Activated CD4-positive, alpha-beta memory T cell treated with anti-CD3 and anti-CD28 coated beads for 36 hours (primary cell): ENCODE measurements at regions not wholly inside any gene's neighbourhood (a gene's known extent, or its start where the extent isn't known, plus 50 kb on each side); places are given as distances from the start of the nearest gene placed in this dataset.
"Not testable (repeated sequence)": the region's sequence is repeated elsewhere in the genome, so short reads cannot be mapped to it uniquely, and the experiment has no call there.

Source experiments
- CTCF ChIA-PET: fragments of 350-600 bp; sonication (Branson Sonifier 250); formaldehyde crosslinking; loops from one replicate; lab custom pipeline; 2021; ENCODE audit warnings: antibody characterized with exemption, inconsistent platforms; lab: Charles Lee
- POLR2A ChIA-PET: fragments of 350-600 bp; sonication (Branson Sonifier 250); formaldehyde crosslinking; loops from one replicate; lab custom pipeline; 2021; ENCODE audit warnings: antibody characterized with exemption; lab: Charles Lee
- DNase-seq: peaks from one replicate; pipeline ENCODE4 v3.0.0-alpha.2; 2020
- H3K27ac Mint-ChIP-seq: one replicate; pipeline ENCODE4 v1.8.0; 2021; ENCODE audit warnings: mixed read lengths
- H3K27me3 Mint-ChIP-seq: one replicate; pipeline ENCODE4 v1.8.0; 2021; ENCODE audit warnings: mixed read lengths
- H3K36me3 Mint-ChIP-seq: one replicate; pipeline ENCODE4 v1.8.0; 2021; ENCODE audit warnings: mixed read lengths
- H3K4me1 Mint-ChIP-seq: one replicate; pipeline ENCODE4 v1.8.0; 2021; ENCODE audit warnings: low read depth, mixed read lengths
- H3K4me3 Mint-ChIP-seq: one replicate; pipeline ENCODE4 v1.8.0; 2021; ENCODE audit warnings: mild to moderate bottlenecking, mixed read lengths
- H3K9me3 Mint-ChIP-seq: one replicate; pipeline ENCODE4 v1.8.0; 2021; ENCODE audit warnings: mixed read lengths
- intact Hi-C: fragments of 100-400 bp; cut with micrococcal nuclease; formaldehyde crosslinking; loops from one replicate; pipeline ENCODE4 v1.15.1; 2023

DNA sequence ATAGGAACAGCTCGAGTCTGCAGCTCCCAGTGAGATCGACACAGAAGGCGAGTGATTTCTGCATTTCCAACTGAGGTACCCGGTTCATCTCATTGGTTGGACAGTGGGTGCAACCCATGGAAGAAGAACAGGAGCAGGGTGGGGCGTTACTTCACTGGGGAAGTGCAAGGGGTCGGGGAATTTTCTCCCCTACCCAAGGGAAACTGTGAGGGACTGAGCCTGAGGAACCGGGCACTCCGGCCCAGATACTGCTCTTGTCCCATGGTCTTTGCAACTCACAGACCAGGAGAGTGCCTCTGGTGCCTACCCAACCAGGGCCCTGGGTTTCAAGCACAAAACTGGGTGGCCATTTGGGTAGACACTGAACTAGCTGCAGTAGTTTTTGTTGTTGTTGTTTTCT, 307.1 kb downstream of the AMY1C start:
- no peak for DNase-seq
- H3K27me3 Mint-ChIP-seq, result no peaks in the 10 kb centered on the region
- H3K9me3 Mint-ChIP-seq, result peaks cover 16% of the 10 kb centered on the region
- ChIA-PET CTCF (no interaction called here), POLR2A (no interaction called here)
- no peak overlapping the region for H3K4me3 Mint-ChIP-seq
- H3K4me1 Mint-ChIP-seq, result no peaks in the 10 kb centered on the region
- no peak overlapping the region for H3K27ac Mint-ChIP-seq
- no peaks in the 10 kb centered on the region for H3K36me3 Mint-ChIP-seq
- intact Hi-C loops, result no loop called here

DNA sequence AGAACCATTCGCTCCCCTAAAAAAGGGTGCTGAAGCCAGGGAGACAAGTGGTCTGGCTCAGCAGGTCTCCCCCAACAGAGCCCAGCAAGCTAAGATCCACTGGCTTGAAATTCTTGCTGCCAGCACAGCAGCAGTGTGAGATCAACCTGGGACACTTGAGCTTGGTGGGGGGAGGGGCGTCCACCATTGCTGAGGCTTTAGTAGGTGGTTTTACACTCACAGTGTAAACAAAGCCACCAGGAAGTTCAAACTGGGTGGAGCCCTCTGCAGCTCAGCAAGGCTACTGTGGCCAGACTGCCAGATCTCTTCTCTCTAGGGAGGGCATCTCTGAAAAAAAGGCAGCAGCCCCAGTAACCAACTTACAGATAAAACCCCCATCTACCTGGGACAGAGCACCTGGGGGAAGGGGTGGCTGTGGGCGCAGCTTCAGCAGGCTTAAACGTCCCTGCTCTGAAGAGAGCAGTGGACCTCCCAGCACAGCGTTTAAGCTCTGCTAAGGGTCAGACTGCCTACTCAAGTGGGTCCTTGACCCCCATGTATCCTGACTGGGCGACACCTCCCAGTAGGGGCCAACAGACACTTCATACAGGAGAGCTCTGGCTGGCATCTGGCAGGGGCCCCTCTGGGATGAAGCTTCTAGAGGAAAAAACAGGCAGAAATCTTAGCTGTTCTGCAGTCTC, 307.7 kb downstream of the AMY1C start:
- H3K27ac Mint-ChIP-seq, H3K36me3 Mint-ChIP-seq, DNase-seq, POLR2A ChIA-PET, H3K4me1 Mint-ChIP-seq, H3K27me3 Mint-ChIP-seq, intact Hi-C loops, CTCF ChIA-PET, H3K4me3 Mint-ChIP-seq: not testable (repeated sequence)
- peaks cover 12% of the 10 kb centered on the region for H3K9me3 Mint-ChIP-seq

DNA sequence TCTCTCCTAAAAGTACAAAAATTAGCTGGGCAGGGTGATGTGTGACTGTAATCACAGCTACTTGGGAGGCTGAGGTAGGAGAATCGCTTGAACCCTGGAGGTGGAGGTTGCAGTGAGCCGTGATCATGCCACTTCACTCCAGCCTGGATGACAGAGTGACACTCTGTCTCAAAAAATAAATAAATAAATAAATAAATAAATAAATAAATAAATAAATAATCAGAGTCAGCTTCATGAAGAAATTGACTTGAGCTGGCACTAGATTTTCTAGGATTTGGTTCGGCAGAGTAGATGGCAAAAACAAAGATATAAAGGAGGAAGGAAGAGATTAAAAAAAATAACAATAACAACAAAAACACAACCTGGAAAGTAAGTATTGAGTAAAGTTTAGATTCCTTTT, 311.9 kb downstream of the AMY1C start:
- intact Hi-C loops, H3K4me3 Mint-ChIP-seq, DNase-seq, H3K36me3 Mint-ChIP-seq, H3K4me1 Mint-ChIP-seq, CTCF ChIA-PET, POLR2A ChIA-PET, H3K9me3 Mint-ChIP-seq, H3K27me3 Mint-ChIP-seq, H3K27ac Mint-ChIP-seq: not testable (repeated sequence)

DNA sequence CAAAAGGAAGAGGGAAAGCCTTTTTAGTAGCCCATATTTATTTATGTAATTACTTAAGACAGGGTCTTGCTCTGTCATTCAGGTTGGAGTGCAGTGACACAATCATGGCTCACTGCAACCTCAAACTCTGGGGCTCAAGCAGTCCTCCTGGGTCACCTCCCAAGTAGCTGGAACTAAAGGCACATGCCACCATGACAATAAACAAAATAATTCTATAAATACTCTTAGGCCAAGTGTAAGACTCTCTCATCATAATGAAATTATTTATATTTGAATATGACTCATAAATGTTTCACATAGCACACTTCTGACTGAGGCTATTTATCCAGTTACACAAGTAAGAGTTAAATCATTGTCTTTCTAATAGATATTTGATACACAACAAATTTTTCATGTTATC, 314.7 kb downstream of the AMY1C start:
- Mint-ChIP-seq H3K9me3 (peaks cover 4% of the 10 kb centered on the region), H3K27me3 (no peaks in the 10 kb centered on the region), H3K36me3 (no peaks in the 10 kb centered on the region), H3K27ac (no peak overlapping the region), H3K4me1 (no peaks in the 10 kb centered on the region), H3K4me3 (no peak overlapping the region)
- CTCF ChIA-PET, result no interaction called here
- POLR2A ChIA-PET, result no interaction called here
- DNase-seq, result no peak
- intact Hi-C loops, result no loop called here

DNA sequence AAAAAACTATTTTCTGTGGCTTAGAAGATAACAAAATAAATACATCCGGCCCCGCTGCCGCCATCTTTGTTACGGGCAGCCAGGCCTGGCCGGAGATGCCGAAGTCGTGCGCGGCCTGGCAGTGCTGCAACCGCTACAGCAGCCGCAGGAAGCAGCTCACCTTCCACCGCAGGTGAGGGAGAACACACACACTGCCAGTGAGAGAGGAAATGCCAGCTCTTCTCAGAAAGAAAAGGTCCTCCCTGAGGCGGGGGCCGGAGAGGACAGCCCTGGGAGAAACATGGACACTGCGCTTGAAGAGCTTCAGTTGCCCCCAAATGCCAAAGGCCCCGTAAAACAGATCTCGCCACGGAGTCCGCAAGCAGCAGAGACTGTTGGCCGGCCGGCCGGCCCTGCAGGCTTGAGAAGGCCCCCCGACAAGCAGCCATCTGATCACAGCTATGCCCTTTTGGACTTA, 323.2 kb downstream of the AMY1C start:
- Mint-ChIP-seq H3K9me3 (peaks cover 10% of the 10 kb centered on the region), H3K4me1 (no peaks in the 10 kb centered on the region), H3K27me3 (no peaks in the 10 kb centered on the region), H3K27ac (no peak overlapping the region), H3K36me3 (no peaks in the 10 kb centered on the region), H3K4me3 (no peak overlapping the region)
- ChIA-PET CTCF (no interaction called here), POLR2A (no interaction called here)
- DNase-seq, result no peak
- intact Hi-C loops, result no loop called here

DNA sequence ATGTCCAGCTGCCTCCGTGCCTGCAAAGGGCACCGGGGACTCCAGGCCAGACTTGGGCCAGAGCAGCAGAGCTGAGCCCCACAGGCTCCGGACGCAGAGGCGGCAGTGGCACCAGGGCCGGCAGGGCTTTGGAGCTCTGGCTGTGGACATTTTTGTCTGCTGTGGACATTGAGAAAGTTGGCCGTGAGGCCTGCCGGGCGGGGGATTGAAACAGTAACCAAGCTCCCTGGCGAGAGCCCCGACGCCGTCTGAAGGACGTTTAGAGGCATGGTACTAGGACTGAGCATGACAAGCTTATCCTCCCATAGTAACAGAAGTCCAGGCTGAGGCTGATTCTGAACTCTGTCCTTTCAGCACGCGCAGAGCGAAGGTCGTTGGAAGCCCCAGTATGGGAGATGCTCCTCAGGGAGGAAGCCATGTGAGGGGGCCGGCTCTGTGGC, 323.8 kb downstream of the AMY1C start:
- no peaks in the 10 kb centered on the region for H3K36me3 Mint-ChIP-seq
- H3K27ac Mint-ChIP-seq, result no peak overlapping the region
- ChIA-PET POLR2A (no interaction called here), CTCF (no interaction called here)
- DNase-seq, result no peak
- intact Hi-C loops, result no loop called here
- no peak overlapping the region for H3K4me3 Mint-ChIP-seq
- H3K9me3 Mint-ChIP-seq, result peaks cover 8% of the 10 kb centered on the region
- H3K4me1 Mint-ChIP-seq, result no peaks in the 10 kb centered on the region
- H3K27me3 Mint-ChIP-seq, result no peaks in the 10 kb centered on the region

DNA sequence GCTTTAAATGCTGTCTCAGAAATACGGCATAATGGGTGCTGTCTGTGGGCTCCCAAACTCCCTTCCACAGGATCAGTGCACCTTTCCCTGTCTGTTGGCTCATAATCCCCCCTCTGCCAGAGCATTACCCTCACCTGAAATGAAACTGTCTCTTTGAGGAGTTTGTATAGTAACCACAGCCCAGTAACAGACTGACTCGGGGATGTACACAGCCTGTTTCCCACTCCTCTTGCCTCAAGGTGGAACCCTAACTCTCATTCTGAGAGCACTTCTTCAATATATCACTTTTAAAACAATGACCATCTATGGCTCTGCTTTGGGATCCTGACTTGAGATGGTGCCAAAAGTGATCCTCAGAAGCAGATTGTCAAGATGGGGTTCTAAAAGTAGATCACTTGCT, 332.5 kb downstream of the AMY1C start:
- intact Hi-C loops, result no loop called here
- H3K27me3 Mint-ChIP-seq, result no peaks in the 10 kb centered on the region
- no peaks in the 10 kb centered on the region for H3K36me3 Mint-ChIP-seq

DNA sequence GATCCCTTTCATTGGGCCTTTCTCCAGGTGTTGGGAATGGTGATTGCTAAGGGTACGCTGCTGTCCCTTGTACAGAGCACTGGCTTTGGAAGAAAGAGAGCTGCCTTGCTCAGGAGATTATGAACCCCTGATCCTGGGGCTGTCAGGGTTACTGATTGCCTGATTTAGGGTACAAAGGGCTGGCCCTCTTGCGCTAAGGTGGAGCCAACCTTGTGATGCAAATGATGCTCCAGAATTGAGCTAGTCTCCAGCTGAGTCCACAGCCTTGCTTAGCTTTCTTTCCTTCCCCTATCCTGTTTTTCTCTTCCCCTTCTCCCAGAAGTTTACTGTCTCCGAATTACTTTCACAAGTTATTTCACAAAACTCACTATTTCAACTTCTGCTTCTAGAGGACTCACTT, 334.7 kb downstream of the AMY1C start:
- intact Hi-C loops, result no loop called here
- Mint-ChIP-seq H3K9me3 (peaks cover 4% of the 10 kb centered on the region), H3K27ac (no peak overlapping the region), H3K4me3 (no peak overlapping the region), H3K36me3 (no peaks in the 10 kb centered on the region), H3K27me3 (no peaks in the 10 kb centered on the region), H3K4me1 (no peaks in the 10 kb centered on the region)
- DNase-seq, result no peak
- POLR2A ChIA-PET, result no interaction called here
- CTCF ChIA-PET, result no interaction called here

More for the DNA sequence above, 332.5 kb downstream of the AMY1C start:
- Mint-ChIP-seq H3K27ac (no peak overlapping the region), H3K9me3 (peaks cover 7% of the 10 kb centered on the region), H3K4me1 (no peaks in the 10 kb centered on the region), H3K4me3 (no peak overlapping the region)
- CTCF ChIA-PET, result no interaction called here
- no peak for DNase-seq
- POLR2A ChIA-PET, result no interaction called here

DNA sequence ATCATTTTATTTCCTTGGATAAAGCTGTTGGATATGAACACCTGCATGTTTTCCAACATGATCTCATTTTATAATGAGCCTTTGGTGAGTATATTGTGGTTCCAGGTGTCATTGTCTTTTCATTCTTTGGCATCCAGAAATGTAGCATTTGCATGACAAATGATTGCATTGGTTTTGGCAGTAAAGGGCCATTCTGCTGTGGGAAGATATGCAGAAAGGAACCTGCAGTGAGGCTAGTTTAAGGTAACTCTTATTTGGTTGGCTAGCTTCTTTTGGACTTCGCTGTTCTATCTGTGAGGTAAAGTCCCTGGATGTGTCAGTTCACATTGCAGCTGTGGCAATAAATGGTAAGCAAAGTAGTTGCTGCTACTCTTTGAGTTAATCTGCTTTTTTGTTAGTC, 343.0 kb downstream of the AMY1C start:
- H3K4me3 Mint-ChIP-seq, result no peak overlapping the region
- H3K27me3 Mint-ChIP-seq, result no peaks in the 10 kb centered on the region
- H3K36me3 Mint-ChIP-seq, result no peaks in the 10 kb centered on the region
- H3K27ac Mint-ChIP-seq, result no peak overlapping the region
- no peak for DNase-seq
- H3K4me1 Mint-ChIP-seq, result no peaks in the 10 kb centered on the region
- H3K9me3 Mint-ChIP-seq, result peaks cover 3% of the 10 kb centered on the region
- intact Hi-C loops, result no loop called here
- POLR2A ChIA-PET, result no interaction called here
- CTCF ChIA-PET, result no interaction called here

DNA sequence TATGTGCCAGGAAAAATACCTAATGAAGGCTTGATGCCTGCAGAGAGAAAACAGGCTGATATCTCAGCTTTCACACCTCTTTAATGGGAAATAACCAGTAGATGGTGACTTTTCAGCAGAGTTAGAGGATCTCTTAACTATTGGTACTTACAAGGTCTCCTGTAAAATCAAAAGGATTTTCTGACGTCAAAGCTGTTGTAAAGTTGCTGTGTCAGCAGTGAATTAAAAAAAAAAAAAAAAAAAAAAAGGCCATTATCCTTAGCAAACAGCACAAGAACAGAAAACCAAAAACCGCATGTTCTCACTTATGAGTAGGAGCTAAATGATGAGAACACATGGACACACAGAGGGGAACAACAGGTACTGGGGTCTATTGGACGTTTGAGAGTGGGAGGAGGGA, 349.1 kb downstream of the AMY1C start:
- no peak overlapping the region for H3K27ac Mint-ChIP-seq
- H3K4me1 Mint-ChIP-seq, result no peaks in the 10 kb centered on the region
- H3K36me3 Mint-ChIP-seq, result no peaks in the 10 kb centered on the region
- ChIA-PET POLR2A (no interaction called here), CTCF (no interaction called here)
- H3K4me3 Mint-ChIP-seq, result no peak overlapping the region
- no peaks in the 10 kb centered on the region for H3K27me3 Mint-ChIP-seq
- DNase-seq, result no peak
- intact Hi-C loops, result no loop called here
- H3K9me3 Mint-ChIP-seq, result peaks cover 6% of the 10 kb centered on the region

DNA sequence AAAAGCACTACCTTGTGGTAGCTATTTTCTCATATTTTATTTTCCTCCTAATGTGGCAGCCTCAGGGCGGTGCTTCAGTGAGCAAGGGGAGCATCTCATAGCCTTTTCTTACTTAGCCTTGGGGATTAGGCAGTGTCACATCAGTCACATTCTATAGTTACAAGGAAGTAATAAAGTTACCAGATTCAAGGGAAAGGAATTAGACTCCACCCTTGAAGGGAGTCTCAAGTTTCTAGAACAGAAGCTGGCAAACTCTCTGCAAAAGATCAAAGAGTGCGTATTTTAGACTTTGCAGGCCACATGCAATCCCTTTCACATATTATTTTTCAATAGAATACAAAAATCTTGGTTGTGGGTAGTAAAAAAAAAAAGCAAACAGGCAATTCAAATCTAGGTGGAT, 350.4 kb downstream of the AMY1C start:
- DNase-seq, result no peak
- Mint-ChIP-seq H3K36me3 (no peaks in the 10 kb centered on the region), H3K27me3 (no peaks in the 10 kb centered on the region), H3K9me3 (peaks cover 6% of the 10 kb centered on the region), H3K4me3 (no peak overlapping the region), H3K27ac (no peak overlapping the region), H3K4me1 (no peaks in the 10 kb centered on the region)
- CTCF ChIA-PET, result interaction anchor here (0.6 kb wide), 1 partner anchor 48 kb away, joined by 3 read pairs; no protein-coding TSS in a partner anchor
- intact Hi-C loops, result no loop called here
- POLR2A ChIA-PET, result no interaction called here

DNA sequence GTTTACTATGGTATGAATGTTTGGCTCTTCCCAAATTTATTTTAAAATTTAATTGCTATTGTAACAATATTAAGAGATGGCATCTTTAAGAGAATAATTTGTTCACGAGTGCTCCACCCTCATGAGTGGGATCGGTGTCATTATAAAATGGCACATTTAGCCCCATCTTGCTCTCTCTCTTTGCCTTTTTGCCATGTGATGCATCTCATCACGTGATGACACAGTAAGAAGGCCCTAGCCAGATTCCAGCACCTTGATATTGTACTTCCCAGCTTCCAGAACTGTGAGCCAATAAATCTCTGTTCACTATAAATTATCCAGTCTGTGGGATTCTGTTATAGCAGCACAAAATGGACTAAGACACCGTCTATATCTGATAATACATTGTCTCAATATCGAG, 355.8 kb downstream of the AMY1C start:
- no peak overlapping the region for H3K27ac Mint-ChIP-seq
- H3K4me1 Mint-ChIP-seq, result no peaks in the 10 kb centered on the region
- no peaks in the 10 kb centered on the region for H3K36me3 Mint-ChIP-seq
- POLR2A ChIA-PET, result no interaction called here
- H3K9me3 Mint-ChIP-seq, result peaks cover 2% of the 10 kb centered on the region
- no peak overlapping the region for H3K4me3 Mint-ChIP-seq
- H3K27me3 Mint-ChIP-seq, result no peaks in the 10 kb centered on the region
- intact Hi-C loops, result no loop called here
- CTCF ChIA-PET, result no interaction called here
- DNase-seq, result no peak

DNA sequence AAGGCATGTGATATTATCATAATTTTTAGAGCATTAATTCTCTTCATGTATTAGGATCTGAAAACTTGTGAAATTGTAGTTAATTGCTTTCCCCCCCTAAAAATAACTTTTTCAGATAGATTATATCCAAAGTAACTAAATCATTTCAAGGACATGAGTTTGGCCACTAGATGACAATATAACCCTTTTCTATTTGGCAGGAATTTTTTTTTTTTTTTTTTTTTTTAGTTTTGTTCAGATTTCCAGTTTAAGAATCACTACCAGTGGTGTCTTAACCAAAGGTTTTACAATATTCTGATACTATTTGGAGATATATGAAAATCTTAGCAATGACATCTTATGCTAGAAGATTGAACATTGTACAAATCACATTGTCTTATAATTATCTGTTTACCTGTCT, 370.8 kb downstream of the AMY1C start:
- CTCF ChIA-PET, result no interaction called here
- intact Hi-C loops, result no loop called here

More for the DNA sequence above, 370.8 kb downstream of the AMY1C start:
- Mint-ChIP-seq H3K4me1 (no peaks in the 10 kb centered on the region), H3K9me3 (peaks cover 5% of the 10 kb centered on the region), H3K27ac (no peak overlapping the region), H3K36me3 (no peaks in the 10 kb centered on the region), H3K27me3 (no peaks in the 10 kb centered on the region), H3K4me3 (no peak overlapping the region)
- POLR2A ChIA-PET, result no interaction called here
- no peak for DNase-seq
